CD4-positive, alpha-beta T cell treated with Interleukin-12 subunit alpha and Interleukin-12 subunit beta, for 1 hour (primary cell): ENCODE measurements at regions not wholly inside any gene's neighbourhood (a gene's known extent, or its start where the extent isn't known, plus 50 kb on each side); places are given as distances from the start of the nearest gene placed in this dataset.
"Not testable (repeated sequence)": the region's sequence is repeated elsewhere in the genome, so short reads cannot be mapped to it uniquely, and the experiment has no call there.

Experiments used
- DNase-seq: peaks from one replicate; pipeline ENCODE4 v3.0.0-alpha.2; 2020

- no peak for DNase-seq
Measured at GRCh38 chr4:62619971-62620370, 1419.8 kb downstream of the ADGRL3 start.

- DNase-seq: no peak
Measured at GRCh38 chr4:62618042-62618441, 1417.9 kb downstream of the ADGRL3 start.

- no peak for DNase-seq
Measured at GRCh38 chr4:62601737-62602136, 1401.6 kb downstream of the ADGRL3 start.

GRCh38 chr4:62595265-62595664 is 1395.1 kb downstream of the ADGRL3 start:
- not testable (repeated sequence) for DNase-seq

GRCh38 chr4:62591756-62592155 is 1391.6 kb downstream of the ADGRL3 start:
- DNase-seq: no peak

GRCh38 chr4:62588671-62589070 is 1388.5 kb downstream of the ADGRL3 start:
- no peak for DNase-seq

- no peak for DNase-seq
Measured at GRCh38 chr4:62571494-62571893, 1371.4 kb downstream of the ADGRL3 start.

- no peak for DNase-seq
Measured at GRCh38 chr4:62560858-62561257, 1360.7 kb downstream of the ADGRL3 start.

- no peak for DNase-seq
Measured at GRCh38 chr4:62550121-62550520, 1350.0 kb downstream of the ADGRL3 start.

GRCh38 chr4:62549601-62550000 is 1349.5 kb downstream of the ADGRL3 start:
- DNase-seq: no peak

GRCh38 chr4:62548765-62549164 is 1348.6 kb downstream of the ADGRL3 start:
- DNase-seq: no peak

GRCh38 chr4:62548108-62548524 is 1348.0 kb downstream of the ADGRL3 start:
- DNase-seq: no peak

GRCh38 chr4:62544428-62544827 is 1344.3 kb downstream of the ADGRL3 start:
- no peak for DNase-seq

GRCh38 chr4:62543002-62543401 is 1342.9 kb downstream of the ADGRL3 start:
- no peak for DNase-seq

- no peak for DNase-seq
Measured at GRCh38 chr4:62533573-62533972, 1333.4 kb downstream of the ADGRL3 start.

- no peak for DNase-seq
Measured at GRCh38 chr4:62531731-62532130, 1331.6 kb downstream of the ADGRL3 start.

GRCh38 chr4:62531264-62531663 is 1331.1 kb downstream of the ADGRL3 start:
- no peak for DNase-seq

GRCh38 chr4:62528874-62529273 is 1328.7 kb downstream of the ADGRL3 start:
- no peak for DNase-seq

GRCh38 chr4:62526671-62527070 is 1326.5 kb downstream of the ADGRL3 start:
- no peak for DNase-seq

GRCh38 chr4:62523256-62523655 is 1323.1 kb downstream of the ADGRL3 start:
- DNase-seq: no peak

- DNase-seq: no peak
Measured at GRCh38 chr4:62522273-62522672, 1322.1 kb downstream of the ADGRL3 start.

- DNase-seq: no peak
Measured at GRCh38 chr4:62517716-62518115, 1317.6 kb downstream of the ADGRL3 start.

GRCh38 chr4:62513306-62513705 is 1313.2 kb downstream of the ADGRL3 start:
- no peak for DNase-seq

- DNase-seq: no peak
Measured at GRCh38 chr4:62512271-62512670, 1312.1 kb downstream of the ADGRL3 start.

- DNase-seq: no peak
Measured at GRCh38 chr4:62510228-62510627, 1310.1 kb downstream of the ADGRL3 start.

GRCh38 chr4:62500296-62500695 is 1300.2 kb downstream of the ADGRL3 start:
- DNase-seq: no peak
